ENCODE measurements at regions not wholly inside any gene's neighbourhood (a gene's known extent, or its start where the extent isn't known, plus 50 kb on each side); places are given as distances from the start of the nearest gene placed in this dataset.

DNA sequence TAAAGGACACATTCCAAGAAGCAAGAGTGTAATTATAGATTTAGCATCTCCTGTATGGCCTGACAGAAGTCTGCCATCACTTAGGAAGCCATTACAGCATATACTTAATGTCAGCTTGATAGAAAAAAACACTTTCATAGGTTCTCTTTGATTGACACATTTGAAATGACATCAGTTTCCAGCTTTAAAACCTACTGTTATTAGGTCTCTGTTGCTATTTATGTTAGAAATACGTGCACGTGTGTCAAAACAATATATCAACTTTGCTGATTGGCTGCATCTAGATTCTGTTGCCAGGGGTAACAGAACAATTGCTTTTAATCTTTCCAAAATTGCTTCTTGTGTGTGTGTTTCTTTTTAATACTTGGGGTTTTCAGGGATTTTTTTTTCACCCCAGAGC lies 389.3 kb upstream of the ATP11B start (continued):
- TF ChIP-seq FOXM1 (IDR thresholded peaks at IDR 0.05; ENCODE audit: low read depth), result no peak
- TF ChIP-seq, protein P1, sequence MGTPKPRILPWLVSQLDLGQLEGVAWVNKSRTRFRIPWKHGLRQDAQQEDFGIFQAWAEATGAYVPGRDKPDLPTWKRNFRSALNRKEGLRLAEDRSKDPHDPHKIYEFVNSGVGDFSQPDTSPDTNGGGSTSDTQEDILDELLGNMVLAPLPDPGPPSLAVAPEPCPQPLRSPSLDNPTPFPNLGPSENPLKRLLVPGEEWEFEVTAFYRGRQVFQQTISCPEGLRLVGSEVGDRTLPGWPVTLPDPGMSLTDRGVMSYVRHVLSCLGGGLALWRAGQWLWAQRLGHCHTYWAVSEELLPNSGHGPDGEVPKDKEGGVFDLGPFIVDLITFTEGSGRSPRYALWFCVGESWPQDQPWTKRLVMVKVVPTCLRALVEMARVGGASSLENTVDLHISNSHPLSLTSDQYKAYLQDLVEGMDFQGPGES (IDR thresholded peaks at IDR 0.05; ENCODE audit: low read depth, low read length), result no peak
- TF ChIP-seq TCF12 (IDR thresholded peaks at IDR 0.05), result no peak
- TF ChIP-seq USF1 (IDR thresholded peaks at IDR 0.05; ENCODE audit: borderline replicate concordance, low read depth), result no peak

DNA sequence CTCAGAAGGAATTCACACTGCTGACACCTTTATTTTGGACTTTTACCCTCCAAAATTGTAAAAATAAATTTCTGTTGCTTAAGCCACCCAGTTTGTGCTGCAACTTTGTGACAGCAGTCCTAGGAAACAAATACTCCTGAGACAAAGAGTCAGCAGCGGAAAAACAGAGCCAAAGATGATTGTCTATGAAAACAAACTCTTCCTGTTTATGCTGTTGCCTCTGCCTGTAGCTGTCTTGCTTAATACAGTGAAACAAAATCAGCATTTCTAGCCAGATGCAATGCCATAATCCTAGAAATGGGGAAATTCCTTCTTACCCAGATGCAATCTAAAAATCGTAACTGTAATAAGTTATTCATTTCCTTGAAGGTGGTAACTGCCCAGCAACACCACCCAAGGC lies 387.5 kb upstream of the ATP11B start:
- Histone ChIP-seq H3K9me3 (no peaks in the 10 kb centered on the region), H3K4me3 (ENCODE audit: low read depth in 2 of 2, low read length in 1 of 2) (no peak overlapping the region), H3K9ac (no peak overlapping the region), H3K27me3 (ENCODE audit: insufficient read depth) (no peaks in the 10 kb centered on the region), H2AFZ (ENCODE audit: low read depth) (no peak overlapping the region), H3F3A (replicated peaks; ENCODE audit: insufficient read depth) (no peaks in the 10 kb centered on the region), H3K4me1 (ENCODE audit: control insufficient read depth in 1 of 2, insufficient read depth in 2 of 2, low read depth in 1 of 2, low read length in 1 of 2) (no peaks in the 10 kb centered on the region), H3K36me3 (replicated peaks in 1 of 2; ENCODE audit: control insufficient read depth in 1 of 2, insufficient read depth in 2 of 2, low read length in 1 of 2) (no peaks in the 10 kb centered on the region), H3K9me2 (no peaks in the 10 kb centered on the region), H4K20me1 (ENCODE audit: insufficient read depth) (no peaks in the 10 kb centered on the region), H3K4me2 (no peak overlapping the region), H3K27ac (ENCODE audit: low read depth in 2 of 2, low read length in 1 of 2) (no peak overlapping the region), H3K79me2 (ENCODE audit: insufficient read depth) (no peaks in the 10 kb centered on the region)
- DNase-seq, result no peak
- POLR2A ChIA-PET, result no interaction called here
- CTCF ChIA-PET, result no interaction called here
- TF ChIP-seq TCF12 (IDR thresholded peaks at IDR 0.05) (no peak), NFIC (IDR thresholded peaks at IDR 0.05; ENCODE audit: borderline replicate concordance) (no peak), FOXJ3 (CRISPR knock-in tag; IDR thresholded peaks at IDR 0.05) (no peak), YY1 (IDR thresholded peaks at IDR 0.05; ENCODE audit: low read depth) (no peak), USF1 (IDR thresholded peaks at IDR 0.05; ENCODE audit: borderline replicate concordance, low read depth) (no peak), FOSL2 (IDR thresholded peaks at IDR 0.05; ENCODE audit: borderline replicate concordance, low read depth) (no peak)
- 55% methylated on average over 2 of the region's 2 CpGs for WGBS (ENCODE audit: low lambda C conversion rate)

DNA sequence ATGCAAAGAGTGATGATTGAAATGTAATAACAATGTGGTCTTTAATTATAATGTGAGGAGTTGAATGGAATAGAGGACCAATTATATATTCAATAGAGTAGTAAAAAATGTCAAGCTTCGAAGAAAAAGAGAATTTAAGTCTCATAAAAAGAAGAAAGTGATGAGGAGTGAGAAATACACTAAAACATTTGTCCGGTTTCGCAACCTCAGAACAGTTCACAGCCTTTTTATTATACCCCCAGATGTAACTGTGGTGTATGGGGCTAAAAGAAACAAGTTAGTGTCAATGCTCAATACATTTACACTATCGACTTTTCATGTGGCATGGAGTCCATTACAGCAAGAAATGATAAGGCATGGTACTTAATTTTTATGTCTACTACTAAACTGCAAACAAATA lies 386.5 kb upstream of the ATP11B start:
- Histone ChIP-seq H3K79me2 (ENCODE audit: insufficient read depth) (no peaks in the 10 kb centered on the region), H3K9ac (no peak overlapping the region), H2AFZ (ENCODE audit: low read depth) (no peak overlapping the region), H3K36me3 (replicated peaks in 1 of 2; ENCODE audit: control insufficient read depth in 1 of 2, insufficient read depth in 2 of 2, low read length in 1 of 2) (no peaks in the 10 kb centered on the region), H3F3A (replicated peaks; ENCODE audit: insufficient read depth) (no peaks in the 10 kb centered on the region), H4K20me1 (ENCODE audit: insufficient read depth) (no peaks in the 10 kb centered on the region), H3K4me1 (ENCODE audit: control insufficient read depth in 1 of 2, insufficient read depth in 2 of 2, low read depth in 1 of 2, low read length in 1 of 2) (no peaks in the 10 kb centered on the region), H3K27me3 (ENCODE audit: insufficient read depth) (no peaks in the 10 kb centered on the region), H3K9me2 (no peaks in the 10 kb centered on the region), H3K4me3 (ENCODE audit: low read depth in 2 of 2, low read length in 1 of 2) (no peak overlapping the region), H3K4me2 (no peak overlapping the region), H3K27ac (ENCODE audit: low read depth in 2 of 2, low read length in 1 of 2) (no peak overlapping the region), H3K9me3 (no peaks in the 10 kb centered on the region)
- ChIA-PET POLR2A (no interaction called here), CTCF (no interaction called here)
- 35% methylated on average over 4 of the region's 4 CpGs for WGBS (ENCODE audit: low lambda C conversion rate)
- DNase-seq, result no peak
- TF ChIP-seq POLR2AphosphoS5 (IDR thresholded peaks at IDR 0.05; ENCODE audit: low read depth, low read length), result no peak
- no peak for TF ChIP-seq EZH2phosphoT487 (IDR thresholded peaks at IDR 0.05; ENCODE audit: borderline replicate concordance, low read depth)

Measured in SK-N-SH (cell line).